HG03280 (cell line): ENCODE measurements at regions not wholly inside any gene's neighbourhood (a gene's known extent, or its start where the extent isn't known, plus 50 kb on each side); places are given as distances from the start of the nearest gene placed in this dataset.
A peak's percentile ranks its signal among the peaks of the same experiment; 100 is the strongest.
"Not testable (repeated sequence)": the region's sequence is repeated elsewhere in the genome, so short reads cannot be mapped to it uniquely, and the experiment has no call there.

Source experiments
- ATAC-seq: cut with Tn5 transposase; IDR thresholded peaks from one replicate; pipeline ENCODE4 v1.9.1; 2021; ENCODE audit warnings: mild to moderate bottlenecking, moderate library complexity; ENCODE audit not compliant: unreplicated experiment

DNA sequence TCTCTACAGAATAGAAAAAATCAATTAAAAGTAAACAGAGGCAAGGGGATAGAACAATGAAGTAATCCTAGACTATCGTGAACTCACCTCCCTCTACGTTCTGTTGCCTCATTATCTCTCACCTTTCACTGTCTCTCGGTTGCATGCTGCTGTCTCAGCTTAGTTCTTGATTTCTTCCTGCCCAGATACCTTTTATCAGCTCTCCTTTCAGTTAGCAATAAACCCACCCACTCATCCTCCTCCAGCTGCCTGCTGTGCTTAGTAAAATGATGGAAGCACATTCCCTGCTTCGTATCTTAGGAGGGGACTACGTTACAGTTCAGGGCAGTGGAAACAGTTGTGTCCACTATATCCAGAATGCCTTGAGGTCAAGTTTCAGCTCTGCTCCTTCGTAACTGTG lies 1709.5 kb upstream of the AGA start:
- no peak for ATAC-seq

DNA sequence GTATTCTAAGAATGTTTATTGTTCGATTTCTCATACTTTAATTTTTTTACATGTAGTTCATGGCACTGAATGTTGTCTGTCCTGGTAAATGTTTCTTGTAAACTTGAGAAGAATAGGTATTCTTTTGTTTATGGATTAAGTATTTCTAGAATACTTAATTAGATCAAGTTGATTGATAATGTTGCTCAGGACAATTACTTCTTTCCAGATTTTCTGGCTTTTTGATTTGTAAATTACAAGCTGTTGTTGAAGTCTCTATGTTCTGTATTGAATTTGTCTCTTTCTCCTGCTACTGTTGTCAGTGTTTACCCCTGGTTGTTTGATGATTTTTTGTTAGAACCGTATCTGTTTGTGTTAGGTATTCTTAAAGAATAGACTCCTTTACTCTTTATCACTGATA lies 1720.9 kb upstream of the AGA start:
- ATAC-seq = no peak

DNA sequence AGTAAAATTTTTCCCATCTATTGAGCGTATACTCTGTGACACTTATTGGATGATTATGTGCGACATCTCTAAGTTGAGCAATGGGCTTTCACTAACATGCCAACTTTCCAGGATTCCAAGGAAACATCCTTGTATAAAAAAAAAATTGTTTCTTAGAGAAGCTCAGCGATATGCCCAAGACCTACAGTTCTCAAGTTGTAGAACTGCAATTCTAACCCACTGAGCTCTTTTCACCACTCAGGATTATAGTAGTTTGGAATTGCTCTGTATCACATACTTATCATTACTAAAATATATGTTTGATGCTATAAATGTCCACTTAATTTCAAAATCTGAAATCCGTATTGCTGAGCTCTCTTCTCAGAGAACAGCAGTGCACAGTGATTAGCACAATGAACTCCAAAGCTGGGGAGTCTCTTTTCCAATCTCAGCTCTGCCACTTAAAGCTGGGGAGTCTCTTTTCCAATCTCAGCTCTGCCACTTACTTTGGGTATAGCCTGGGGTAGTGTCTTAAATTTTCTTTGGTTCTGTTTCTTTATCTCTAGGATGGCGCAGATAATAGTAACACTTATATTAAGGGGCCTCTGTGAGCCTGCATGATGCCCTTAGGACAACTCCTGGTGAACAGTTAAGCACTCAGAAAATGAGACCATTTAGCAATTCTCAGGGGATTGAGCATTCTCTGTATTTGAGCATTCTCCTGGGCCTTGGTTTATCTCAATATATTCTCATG lies 1722.2 kb upstream of the AGA start:
- no peak for ATAC-seq

DNA sequence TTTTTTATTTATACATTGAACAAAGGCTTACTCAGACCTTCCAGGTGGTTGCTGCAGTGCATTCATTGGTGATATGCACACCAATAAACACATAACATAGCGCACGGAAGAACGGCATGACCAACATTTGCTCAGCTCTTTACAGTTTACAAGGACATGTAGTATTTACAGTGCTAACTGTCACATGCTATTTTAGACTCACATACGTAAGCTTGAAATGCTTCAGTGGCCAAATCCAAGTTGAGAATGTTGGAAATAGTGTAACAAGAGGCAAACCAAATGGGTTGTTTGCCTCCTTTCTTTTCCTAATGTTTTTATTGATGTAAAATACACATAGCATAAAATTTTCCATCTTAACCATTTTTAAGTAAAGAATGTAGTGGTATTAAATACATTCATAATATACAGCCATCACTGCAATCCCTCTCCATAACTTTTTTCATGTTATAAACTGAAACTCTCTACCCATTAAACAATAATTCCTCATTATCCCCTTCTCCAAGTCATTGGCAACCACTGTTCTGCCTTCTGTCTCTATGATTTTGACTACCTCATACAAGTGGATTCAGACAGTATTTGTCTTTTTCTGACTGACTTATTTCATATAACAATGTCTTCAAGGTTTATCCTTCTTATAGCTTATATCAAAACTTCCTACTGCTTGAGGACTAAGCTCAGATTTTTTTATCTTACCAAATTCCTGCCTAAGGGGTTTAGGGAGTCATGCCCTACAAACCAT lies 1722.9 kb upstream of the AGA start:
- ATAC-seq = no peak

DNA sequence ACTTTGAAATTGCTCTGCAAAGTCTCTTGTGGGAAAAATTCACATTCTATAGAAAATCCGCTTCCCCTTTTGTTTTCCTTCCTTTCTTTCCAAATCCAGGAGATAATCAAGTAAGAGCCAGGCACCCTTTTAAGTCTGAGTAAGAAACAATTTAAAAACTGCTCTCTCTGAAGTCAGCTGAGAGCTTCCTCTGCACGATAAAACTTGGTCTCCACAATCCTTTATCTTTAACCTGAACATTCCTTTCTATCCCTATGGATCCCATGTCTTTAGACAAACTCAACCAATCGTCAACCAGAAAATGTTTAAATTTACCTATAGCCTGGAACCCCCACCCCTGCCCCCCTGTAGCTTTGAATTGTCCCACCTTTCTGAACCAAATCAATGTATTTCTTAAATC lies 1723.6 kb upstream of the AGA start:
- ATAC-seq = no peak

DNA sequence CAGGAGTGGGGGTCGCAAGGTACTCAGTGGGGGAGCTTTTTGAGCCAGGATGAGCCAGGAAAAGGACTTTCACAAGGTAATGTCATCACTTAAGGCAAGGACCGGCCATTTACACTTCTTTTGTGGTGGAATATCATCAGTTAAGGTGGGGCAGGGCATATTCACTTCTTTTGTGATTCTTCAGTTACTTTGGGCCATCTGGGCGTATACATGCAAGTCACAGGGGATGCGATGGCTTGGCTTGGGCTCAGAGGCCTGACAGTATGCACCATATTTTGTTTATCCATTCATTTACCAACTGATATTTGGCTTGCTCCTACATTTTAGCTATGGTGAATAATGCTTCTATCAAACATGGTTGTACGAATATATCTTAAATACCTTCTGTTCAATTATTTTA lies 1728.1 kb upstream of the AGA start:
- ATAC-seq = not testable (repeated sequence)

DNA sequence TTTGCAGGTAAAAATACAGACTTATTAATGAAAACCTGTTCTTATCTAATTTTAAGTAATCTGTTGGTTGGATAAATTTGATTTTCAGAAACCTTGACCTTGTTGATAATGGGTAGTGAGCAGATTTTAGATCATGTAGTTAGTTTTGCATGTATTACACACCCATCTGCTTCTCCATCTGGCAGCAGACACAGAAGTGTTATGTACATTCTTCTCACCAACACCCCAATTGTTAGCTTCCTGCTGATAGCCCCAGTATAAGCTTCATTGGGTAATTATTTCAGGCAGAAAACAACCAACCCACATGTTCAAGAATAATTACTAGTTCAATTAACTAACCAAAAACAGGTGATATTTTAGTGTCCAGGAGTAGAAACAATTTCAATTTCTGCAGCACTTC lies 1740.5 kb upstream of the AGA start:
- ATAC-seq = no peak

DNA sequence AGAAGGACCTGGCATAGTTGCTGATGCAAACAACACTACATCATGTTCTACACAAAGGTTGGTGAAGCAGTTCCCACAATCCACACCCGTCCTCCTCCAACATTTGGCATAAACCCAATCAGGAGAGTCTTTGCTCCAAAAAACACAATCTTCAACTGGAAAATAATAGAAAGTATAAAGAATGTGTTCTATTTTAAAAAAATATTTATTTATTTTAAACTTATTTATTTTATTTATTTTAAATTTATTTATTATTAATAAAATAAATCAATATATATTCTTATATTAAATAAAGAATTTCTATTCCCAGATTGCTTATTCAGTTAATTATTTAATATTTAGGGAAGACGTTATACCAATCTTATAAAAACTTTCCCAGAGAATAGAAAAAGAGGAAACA lies 1753.7 kb upstream of the AGA start:
- ATAC-seq = no peak

DNA sequence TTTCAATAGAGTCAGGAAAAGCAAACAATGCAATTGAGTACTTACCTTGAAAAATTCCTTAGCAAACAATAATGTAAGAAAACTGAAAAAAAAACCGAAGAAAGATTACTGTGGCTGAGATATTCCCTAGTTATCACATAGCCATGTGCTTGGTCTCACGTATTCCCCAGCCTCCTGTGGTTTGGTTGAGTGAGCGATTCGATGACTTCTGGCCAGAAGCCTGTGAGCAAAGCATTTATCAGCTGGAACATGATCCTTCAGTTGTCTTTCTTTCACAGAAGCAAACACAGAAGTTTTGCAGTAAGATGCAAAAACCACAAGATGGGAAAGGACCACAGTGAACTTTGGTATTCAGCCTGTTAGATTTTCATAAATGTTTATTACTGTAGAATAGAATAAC lies 1754.3 kb upstream of the AGA start:
- ATAC-seq = no peak

DNA sequence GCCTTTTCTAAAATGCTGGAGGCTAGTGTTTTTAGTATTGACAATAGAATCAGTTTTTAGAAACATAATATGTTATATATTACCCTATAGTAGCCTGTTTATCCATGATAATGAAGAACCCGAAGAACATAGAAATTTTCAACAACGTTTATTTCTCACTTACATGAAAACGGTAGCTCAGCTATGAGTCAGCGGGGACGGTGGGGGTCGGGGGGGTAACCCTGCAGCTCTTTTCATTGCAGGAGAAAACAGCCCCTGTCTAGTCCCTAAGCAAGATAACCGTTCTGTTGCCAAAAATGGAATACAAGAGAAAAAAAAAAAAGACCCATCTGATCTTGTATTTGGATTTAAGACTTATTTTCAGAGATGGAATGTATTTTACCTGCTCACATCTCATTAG lies 1758.4 kb upstream of the AGA start:
- no peak for ATAC-seq

DNA sequence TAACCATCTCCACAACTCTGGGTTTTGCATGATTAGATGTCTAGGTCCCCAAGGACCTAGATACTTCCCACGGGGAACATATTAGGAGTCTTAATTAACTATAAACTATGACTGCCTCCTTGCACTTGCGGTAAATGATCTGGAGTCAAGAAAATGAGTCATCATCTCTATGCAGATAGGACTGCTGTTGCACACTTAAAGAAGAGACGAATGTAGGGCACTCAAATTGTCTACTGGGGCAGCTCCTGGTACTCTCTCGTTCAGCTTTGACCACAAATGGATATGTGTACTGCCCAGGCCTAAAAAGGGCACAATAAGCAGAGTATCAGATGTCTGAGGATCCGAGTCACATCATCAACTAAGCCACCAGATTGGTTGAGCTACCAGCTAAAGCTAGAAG lies 1783.4 kb upstream of the AGA start:
- ATAC-seq = no peak

DNA sequence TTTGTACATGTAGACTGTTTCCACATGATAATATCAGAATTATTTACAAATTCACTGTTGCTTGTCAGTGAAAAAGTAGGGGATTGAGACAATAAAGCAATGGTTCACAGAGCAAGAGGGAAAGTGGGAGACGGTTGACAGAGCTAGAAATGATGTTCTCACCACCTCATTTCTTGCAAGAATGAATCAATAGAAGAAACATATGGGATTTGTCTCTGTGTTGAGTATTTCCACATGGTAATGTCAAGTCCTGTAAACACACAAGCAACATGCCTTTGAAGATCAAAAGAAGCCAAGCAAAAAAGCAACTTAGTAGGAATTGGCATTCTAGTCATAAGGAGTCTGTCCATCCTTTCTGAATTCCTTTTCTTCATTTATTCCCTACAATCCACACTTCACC lies 1806.6 kb upstream of the AGA start:
- no peak for ATAC-seq

DNA sequence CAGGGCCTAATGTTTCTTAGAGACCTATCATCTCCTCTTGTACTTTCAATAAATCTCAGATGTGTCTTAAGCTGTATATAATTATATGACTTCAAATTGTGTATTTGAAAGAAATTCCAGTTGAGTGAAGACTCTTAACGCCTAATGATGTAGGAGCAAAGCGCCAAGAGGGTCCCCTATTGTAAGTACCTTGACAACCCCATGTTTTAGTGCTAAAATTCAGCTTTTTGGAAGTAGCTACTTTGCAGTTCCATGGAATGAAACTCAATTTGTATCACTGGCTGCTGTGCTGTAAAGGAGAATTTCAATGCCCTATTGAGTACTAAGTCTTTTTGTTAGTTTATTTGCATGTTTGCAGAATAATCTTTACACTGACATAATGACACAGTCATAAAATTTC lies 1826.6 kb upstream of the AGA start:
- ATAC-seq = no peak

DNA sequence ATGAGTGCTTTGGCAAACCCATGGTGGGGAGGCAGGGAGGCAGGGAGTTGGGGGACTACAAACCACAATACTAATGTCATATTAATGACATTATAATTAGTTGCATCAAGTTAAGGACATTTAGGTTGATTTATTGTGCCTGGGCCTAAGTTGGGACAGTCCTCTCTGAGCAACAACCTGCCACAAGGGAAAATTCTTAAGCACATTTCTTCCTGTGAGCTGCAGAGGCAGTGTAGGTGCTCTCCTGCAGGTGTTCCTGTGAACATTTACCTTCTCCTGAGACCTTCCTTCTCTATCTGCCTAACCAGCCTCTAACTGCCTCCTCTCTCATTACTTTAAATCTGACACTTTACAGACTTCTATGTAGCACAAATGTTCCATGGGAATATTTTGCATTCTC lies 1830.0 kb upstream of the AGA start:
- no peak for ATAC-seq

DNA sequence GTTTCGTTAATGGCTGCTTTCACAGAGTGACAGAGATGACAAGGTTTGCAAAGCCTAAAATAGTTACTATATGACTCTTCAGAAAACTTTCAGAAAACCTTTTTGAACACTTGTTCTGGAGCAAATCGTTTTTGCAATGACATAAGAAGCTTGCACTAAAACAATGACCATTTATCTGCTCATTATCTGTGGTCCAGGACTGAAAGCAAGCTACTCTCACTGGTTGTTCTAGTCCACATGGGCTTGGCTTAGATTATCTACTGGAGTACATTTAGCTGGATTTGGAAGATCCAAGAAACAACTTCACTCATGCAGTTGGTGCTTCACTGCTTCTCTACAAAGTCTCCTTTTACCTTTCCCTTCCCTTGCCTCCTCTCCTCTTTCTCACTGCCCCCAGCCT lies 1836.4 kb upstream of the AGA start:
- ATAC-seq = no peak

DNA sequence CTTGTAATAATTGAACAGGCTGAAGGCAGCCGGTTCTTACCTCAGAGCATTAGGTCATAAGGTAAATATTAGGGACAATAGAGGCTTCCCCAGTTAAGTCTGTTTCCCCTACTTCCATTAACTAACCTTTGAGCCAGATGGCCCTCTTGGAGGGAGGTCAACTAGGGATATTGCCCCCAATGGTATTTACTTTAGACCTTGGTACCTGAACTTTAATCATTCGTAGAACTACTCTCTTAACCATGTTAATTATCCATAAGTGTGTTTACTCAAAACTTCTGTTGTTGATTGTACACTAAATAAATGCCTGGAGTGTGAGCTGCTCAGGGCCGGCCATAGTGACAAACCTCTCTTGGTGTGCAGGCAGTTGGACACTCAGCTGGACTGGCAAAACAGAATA lies 1843.5 kb upstream of the AGA start:
- ATAC-seq = no peak

DNA sequence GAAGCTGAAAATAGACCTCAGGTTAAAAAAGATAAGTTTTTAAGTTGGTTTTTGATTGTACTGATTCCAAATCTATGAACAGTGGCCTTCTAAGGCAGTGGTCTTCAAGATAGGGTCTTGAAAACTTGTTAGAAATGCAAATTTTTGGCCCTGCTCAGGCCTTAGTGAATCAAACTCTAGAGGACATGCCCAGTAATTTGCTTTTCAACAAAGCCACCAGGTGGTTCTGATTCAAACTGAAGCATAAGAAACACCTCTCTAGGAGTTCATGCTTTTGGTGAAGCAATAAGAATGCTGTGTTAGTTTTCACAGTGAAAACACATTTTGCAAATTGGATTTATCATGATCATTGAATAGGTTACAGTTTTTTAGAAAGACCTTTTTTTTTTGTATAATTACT lies 1849.4 kb upstream of the AGA start:
- no peak for ATAC-seq

DNA sequence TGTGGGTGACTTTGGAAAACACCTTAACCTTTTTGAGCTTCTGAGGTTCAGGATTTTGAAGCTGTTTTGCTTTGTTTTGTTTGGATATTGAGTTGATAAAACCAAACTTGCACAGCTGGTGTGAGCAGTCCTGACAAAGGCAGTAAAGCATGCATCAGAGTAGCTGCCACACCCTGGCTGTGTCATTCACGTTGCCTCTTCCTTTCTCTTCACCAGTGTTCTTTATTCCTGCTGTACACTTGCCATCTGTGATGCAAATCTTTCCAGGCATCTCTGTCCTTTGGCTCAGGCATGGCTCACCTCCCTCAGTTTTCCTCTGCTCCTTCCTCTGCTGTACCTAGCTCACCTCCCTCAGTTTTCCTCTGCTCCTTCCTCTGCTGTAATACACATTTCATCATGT lies 1850.2 kb upstream of the AGA start:
- no peak for ATAC-seq

DNA sequence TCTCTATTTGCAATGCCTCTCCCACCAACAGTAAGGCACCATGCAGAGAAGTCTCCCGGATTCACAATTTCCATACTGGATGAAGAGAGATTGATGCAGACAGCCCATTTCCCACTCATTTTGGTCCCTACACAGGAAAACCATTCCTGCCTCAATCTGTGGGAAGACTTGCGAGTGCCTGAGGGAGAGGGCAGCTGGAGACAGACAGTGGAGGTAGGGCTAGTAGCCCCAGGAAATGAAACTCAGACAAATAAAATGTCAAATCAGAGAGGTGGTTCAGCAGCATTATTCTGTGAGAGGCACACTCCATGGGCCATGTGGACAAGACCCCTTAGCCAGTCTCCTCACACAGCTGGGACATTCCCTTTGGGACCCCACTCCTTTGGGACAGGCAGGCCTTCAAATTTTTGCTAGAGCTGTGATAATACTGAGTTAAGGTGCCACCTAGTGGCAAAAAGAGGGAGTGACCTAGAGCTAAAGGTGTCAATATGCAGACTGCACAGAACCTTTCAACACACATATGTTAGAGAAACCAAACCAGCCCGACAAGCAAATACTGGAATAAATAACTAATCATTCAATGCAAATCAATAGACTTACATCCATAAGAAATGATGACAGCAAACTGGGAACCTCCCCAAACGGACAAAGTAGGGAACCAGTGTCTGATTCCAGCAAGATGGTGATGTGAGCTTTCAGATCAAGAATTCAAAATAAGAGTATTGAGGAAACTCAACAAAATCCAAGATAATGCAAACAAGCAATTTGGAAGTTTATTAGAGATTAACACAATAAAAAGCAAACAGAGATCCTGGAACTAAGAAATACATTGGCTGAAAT lies 1865.3 kb upstream of the AGA start:
- peak; percentile 76 for ATAC-seq

DNA sequence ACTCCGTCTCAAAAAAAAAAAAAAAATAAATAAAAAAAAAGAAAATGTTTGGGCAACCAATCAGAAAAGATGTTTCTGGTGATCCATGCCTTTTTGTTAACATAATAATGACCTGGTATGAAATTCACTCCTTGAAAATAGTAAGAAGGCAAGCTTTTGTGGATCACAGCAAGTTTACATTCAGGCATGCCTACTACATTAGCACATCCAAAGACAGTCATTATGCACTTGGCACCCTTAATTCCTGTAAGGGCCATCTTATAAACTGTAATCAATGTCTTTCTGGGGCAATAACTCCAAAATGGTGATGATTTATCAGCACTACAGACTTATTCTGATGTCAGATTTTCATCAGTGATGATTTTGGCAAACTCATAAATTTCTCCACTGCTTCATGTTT lies 1871.6 kb upstream of the AGA start:
- ATAC-seq = no peak

DNA sequence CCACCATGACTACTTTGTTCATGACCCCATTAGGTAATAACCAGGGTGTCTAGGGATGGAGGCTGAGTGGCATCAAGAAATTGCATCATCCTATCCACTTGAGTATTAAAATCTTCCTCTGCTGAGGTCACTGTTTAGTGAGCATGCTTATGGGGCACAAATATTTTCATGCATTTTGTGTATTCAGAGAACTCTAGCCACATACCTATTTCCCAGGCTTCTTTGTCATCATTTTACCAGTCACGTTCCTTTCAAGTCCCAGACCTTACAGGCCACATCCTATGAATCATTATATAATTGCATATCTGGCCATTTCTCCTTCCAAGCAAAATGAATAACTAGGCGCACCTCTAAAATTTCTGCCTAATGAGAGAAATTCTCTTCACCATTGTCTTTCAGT lies 1882.9 kb upstream of the AGA start:
- no peak for ATAC-seq

DNA sequence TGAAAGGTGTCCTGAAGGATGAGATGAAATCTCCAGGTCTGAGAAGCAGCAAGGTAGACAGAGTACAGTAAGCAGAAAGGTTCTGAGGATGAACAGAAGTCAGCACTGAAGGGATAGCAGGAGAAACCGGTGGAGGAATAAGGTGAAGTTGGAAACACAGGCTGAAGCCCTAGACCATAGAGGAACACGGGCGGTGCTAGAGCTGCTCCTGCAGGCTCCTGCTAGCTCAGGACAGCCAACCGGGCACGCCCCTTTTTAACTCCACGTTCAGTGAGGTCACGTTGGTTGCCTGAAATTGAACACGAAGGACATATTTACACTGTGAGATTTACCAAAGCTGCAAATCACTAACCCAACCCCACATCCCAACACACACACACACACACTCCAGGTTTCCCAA lies 1886.4 kb upstream of the AGA start:
- no peak for ATAC-seq
